ENCODE measurements at regions not wholly inside any gene's neighbourhood (a gene's known extent, or its start where the extent isn't known, plus 50 kb on each side); places are given as distances from the start of the nearest gene placed in this dataset.

- TF ChIP-seq CTCF (IDR thresholded peaks at IDR 0.05; ENCODE audit: low read depth, low read length, missing input control) = no peak
- TF ChIP-seq NR2F2 (IDR thresholded peaks at IDR 0.05) = no peak
- no peak for TF ChIP-seq YY1 (IDR thresholded peaks at IDR 0.05)
- no peak for TF ChIP-seq JUND (IDR thresholded peaks at IDR 0.05)
- TF ChIP-seq TAF1 (conservative IDR thresholded peaks at IDR 0.05) = no peak
- TF ChIP-seq RAD21 (IDR thresholded peaks at IDR 0.05) = no peak
Measured at GRCh38 chr4:165592386-165592785, 213.6 kb downstream of the CPE start.
